Chondrocyte (in vitro differentiated cells): ENCODE measurements at regions not wholly inside any gene's neighbourhood (a gene's known extent, or its start where the extent isn't known, plus 50 kb on each side); places are given as distances from the start of the nearest gene placed in this dataset.

Experiments
- DNase-seq: peaks from one replicate; pipeline ENCODE4 v3.0.0; 2021; ENCODE audit warnings: mixed read lengths, low spot score
- H3K27ac Mint-ChIP-seq: one replicate; pipeline ENCODE4 v1.8.0; 2021; ENCODE audit warnings: mild to moderate bottlenecking, moderate library complexity, mixed read lengths; ENCODE audit not compliant: unreplicated experiment
- H3K27me3 Mint-ChIP-seq: 2 replicates; pipeline ENCODE4 v1.8.0; 2021; ENCODE audit warnings: low read depth, mixed read lengths
- H3K36me3 Mint-ChIP-seq: 2 replicates; pipeline ENCODE4 v1.8.0; 2021; ENCODE audit warnings: low read depth, mixed read lengths
- H3K4me1 Mint-ChIP-seq: 2 replicates; pipeline ENCODE4 v1.8.0; 2021; ENCODE audit warnings: low read depth, mild to moderate bottlenecking, mixed read lengths
- H3K4me3 Mint-ChIP-seq: one replicate; pipeline ENCODE4 v1.8.0; 2021; ENCODE audit warnings: mild to moderate bottlenecking, moderate library complexity, mixed read lengths; ENCODE audit not compliant: unreplicated experiment
- H3K9me3 Mint-ChIP-seq: 2 replicates; pipeline ENCODE4 v1.8.0; 2021; ENCODE audit warnings: low read depth, mixed read lengths
- TF ChIP-seq, protein P1 (sequence below): fragments of 200-600 bp; sonication (generic); IDR thresholded peaks from 2 replicates; pipeline ENCODE4 v1.5.0; 2021; ENCODE audit warnings: antibody characterized with exemption, mild to moderate bottlenecking, moderate library complexity

DNA sequence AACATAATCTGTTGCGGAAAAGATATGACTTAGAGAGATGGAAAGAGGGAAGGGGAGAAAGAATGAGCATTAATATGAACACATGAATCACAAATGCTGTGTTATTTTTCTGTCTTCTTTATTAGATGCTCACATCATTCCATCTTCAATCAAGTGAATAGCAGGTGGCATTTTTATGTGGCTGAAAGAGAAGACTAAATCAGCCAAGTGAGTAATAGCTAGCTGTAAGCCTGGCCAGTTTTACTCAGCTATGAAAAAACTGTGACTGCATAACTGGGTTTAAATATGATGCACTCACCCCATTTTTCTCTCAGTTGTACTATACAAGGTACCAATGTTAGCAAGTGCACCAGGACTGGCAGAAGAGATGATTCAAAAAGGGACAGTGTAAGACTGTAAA lies 571.1 kb downstream of the JRKL start:
- H3K36me3 Mint-ChIP-seq: no peaks in the 10 kb centered on the region
- TF ChIP-seq, protein P1, sequence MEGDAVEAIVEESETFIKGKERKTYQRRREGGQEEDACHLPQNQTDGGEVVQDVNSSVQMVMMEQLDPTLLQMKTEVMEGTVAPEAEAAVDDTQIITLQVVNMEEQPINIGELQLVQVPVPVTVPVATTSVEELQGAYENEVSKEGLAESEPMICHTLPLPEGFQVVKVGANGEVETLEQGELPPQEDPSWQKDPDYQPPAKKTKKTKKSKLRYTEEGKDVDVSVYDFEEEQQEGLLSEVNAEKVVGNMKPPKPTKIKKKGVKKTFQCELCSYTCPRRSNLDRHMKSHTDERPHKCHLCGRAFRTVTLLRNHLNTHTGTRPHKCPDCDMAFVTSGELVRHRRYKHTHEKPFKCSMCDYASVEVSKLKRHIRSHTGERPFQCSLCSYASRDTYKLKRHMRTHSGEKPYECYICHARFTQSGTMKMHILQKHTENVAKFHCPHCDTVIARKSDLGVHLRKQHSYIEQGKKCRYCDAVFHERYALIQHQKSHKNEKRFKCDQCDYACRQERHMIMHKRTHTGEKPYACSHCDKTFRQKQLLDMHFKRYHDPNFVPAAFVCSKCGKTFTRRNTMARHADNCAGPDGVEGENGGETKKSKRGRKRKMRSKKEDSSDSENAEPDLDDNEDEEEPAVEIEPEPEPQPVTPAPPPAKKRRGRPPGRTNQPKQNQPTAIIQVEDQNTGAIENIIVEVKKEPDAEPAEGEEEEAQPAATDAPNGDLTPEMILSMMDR: no peak
- H3K9me3 Mint-ChIP-seq: no peaks in the 10 kb centered on the region
- H3K4me3 Mint-ChIP-seq: no peak overlapping the region
- peaks cover 5% of the 10 kb centered on the region for H3K27me3 Mint-ChIP-seq
- no peak overlapping the region for H3K27ac Mint-ChIP-seq
- no peaks in the 10 kb centered on the region for H3K4me1 Mint-ChIP-seq
- DNase-seq: no peak

DNA sequence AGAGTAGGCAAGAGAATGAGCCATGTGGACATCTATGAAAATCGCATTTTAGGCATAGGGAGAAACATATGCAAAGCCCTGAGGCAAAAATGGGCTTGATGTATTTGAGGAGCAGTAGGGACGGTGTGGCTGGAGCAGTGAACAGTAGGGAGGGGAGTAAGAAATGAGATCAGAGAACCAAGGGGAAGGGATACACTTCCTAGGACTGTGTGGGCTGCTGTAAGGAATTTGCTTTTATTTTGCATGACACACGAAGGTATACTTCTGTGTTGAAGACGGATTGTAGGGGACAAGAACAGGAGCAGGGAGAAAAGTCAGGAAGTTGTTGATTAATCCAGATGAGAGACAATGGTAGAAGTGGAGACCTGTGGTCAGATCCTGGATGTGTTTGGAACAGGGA lies 572.1 kb downstream of the JRKL start:
- H3K4me1 Mint-ChIP-seq: no peaks in the 10 kb centered on the region
- no peak overlapping the region for H3K4me3 Mint-ChIP-seq

DNA sequence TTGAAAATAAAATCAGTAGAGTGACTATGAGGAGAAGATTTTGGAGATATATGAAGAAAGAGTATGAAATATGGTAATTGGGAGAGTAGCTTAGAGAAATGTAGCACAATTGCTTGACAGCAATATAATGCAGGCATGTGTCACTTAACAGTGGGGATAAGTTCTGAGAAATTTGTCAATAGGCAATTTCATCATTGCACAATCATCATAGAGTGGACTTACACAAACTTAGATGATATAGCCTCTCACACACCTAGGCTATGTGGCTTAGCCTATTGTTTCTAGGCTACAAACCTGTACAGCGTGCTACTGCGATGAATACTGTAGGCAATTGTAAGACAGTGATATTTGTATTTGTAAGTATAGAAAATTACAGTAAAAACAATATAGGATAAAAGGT lies 573.6 kb downstream of the JRKL start:
- peaks cover 8% of the 10 kb centered on the region for H3K27me3 Mint-ChIP-seq
- H3K36me3 Mint-ChIP-seq: no peaks in the 10 kb centered on the region
- no peaks in the 10 kb centered on the region for H3K4me1 Mint-ChIP-seq
- TF ChIP-seq, protein P1: no peak
- H3K9me3 Mint-ChIP-seq: no peaks in the 10 kb centered on the region
- H3K27ac Mint-ChIP-seq: no peak overlapping the region
- no peak overlapping the region for H3K4me3 Mint-ChIP-seq
- DNase-seq: no peak

More for the DNA sequence above, 572.1 kb downstream of the JRKL start:
- H3K9me3 Mint-ChIP-seq: no peaks in the 10 kb centered on the region
- TF ChIP-seq, protein P1: no peak
- H3K27ac Mint-ChIP-seq: no peak overlapping the region
- H3K36me3 Mint-ChIP-seq: no peaks in the 10 kb centered on the region
- no peak for DNase-seq
- H3K27me3 Mint-ChIP-seq: peaks cover 3% of the 10 kb centered on the region

DNA sequence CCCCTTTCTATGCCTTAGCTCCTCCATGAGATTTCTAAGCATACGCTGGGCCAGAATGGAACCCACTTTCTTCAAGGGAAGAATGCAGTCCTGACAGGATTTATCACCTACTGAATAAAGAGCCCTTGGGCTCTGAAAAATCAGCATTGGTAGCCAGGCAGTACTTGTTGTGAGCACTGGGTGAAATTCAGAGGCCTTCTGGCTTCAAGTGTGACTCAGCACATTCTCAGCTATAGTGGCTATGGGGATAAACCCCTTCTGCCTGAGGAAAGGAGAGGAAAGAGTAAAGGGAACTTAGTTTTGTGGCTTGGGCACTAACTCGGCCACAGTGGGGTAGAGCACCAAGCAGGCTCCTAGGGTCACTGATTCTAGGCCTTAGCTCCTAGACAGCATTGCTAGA lies 574.8 kb downstream of the JRKL start:
- Mint-ChIP-seq H3K27ac (no peak overlapping the region), H3K4me1 (no peaks in the 10 kb centered on the region), H3K27me3 (peaks cover 10% of the 10 kb centered on the region), H3K36me3 (no peaks in the 10 kb centered on the region), H3K4me3 (no peak overlapping the region), H3K9me3 (no peaks in the 10 kb centered on the region)
- TF ChIP-seq, protein P1: no peak
- no peak for DNase-seq

DNA sequence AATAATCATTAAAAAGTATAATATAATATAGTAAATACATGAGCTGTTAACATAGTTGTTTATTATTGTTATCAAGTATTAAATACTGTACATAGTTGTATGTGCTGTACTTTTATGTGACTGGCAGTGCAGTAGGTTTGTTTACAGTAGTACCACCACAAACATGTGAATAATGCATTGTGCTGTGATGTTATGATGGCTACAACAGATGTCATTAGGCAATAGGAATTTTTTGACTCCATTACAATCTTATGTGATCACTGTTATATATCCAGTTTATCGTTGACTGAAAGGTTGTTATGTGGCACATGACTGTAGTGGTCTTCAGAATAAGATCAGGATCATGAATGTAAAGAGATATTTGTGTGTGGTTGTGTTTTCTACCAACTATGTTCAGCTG lies 577.8 kb downstream of the JRKL start:
- TF ChIP-seq, protein P1: no peak
- DNase-seq: no peak
- Mint-ChIP-seq H3K4me1 (no peaks in the 10 kb centered on the region), H3K36me3 (no peaks in the 10 kb centered on the region), H3K27me3 (peaks cover 12% of the 10 kb centered on the region), H3K4me3 (no peak overlapping the region), H3K9me3 (no peaks in the 10 kb centered on the region), H3K27ac (no peak overlapping the region)
